ENCODE measurements at regions not wholly inside any gene's neighbourhood (a gene's known extent, or its start where the extent isn't known, plus 50 kb on each side); places are given as distances from the start of the nearest gene placed in this dataset.

- no peaks in the 10 kb centered on the region for H3K27me3 Mint-ChIP-seq
- H3K27ac Mint-ChIP-seq, result no peak overlapping the region
- TF ChIP-seq CTCF (IDR thresholded peaks at IDR 0.05; ENCODE audit: unreplicated experiment), result no peak
- no peak overlapping the region for H3K4me3 Mint-ChIP-seq (ENCODE audit: low read depth)
- no peak for DNase-seq (ENCODE audit: low spot score, unreplicated experiment)
- peaks cover 29% of the 10 kb centered on the region for H3K9me3 Mint-ChIP-seq (ENCODE audit: low read depth)
- H3K36me3 Mint-ChIP-seq (ENCODE audit: insufficient read depth), result no peaks in the 10 kb centered on the region
- H3K4me1 Mint-ChIP-seq (ENCODE audit: low read depth), result no peaks in the 10 kb centered on the region
Measured at GRCh38 chr4:153971899-153972298, 183.0 kb upstream of the SFRP2 start.

- H3K27ac Mint-ChIP-seq, result no peak overlapping the region
- H3K27me3 Mint-ChIP-seq, result no peaks in the 10 kb centered on the region
- H3K4me3 Mint-ChIP-seq (ENCODE audit: low read depth), result no peak overlapping the region
- TF ChIP-seq CTCF (IDR thresholded peaks at IDR 0.05; ENCODE audit: unreplicated experiment), result no peak
- no peak for DNase-seq (ENCODE audit: low spot score, unreplicated experiment)
- H3K9me3 Mint-ChIP-seq (ENCODE audit: low read depth), result peaks cover 14% of the 10 kb centered on the region
- no peaks in the 10 kb centered on the region for H3K36me3 Mint-ChIP-seq (ENCODE audit: insufficient read depth)
- no peaks in the 10 kb centered on the region for H3K4me1 Mint-ChIP-seq (ENCODE audit: low read depth)
Measured at GRCh38 chr4:153970169-153970568, 181.3 kb upstream of the SFRP2 start.

- Mint-ChIP-seq H3K9me3 (ENCODE audit: low read depth) (peaks cover 9% of the 10 kb centered on the region), H3K4me3 (ENCODE audit: low read depth) (no peak overlapping the region), H3K36me3 (ENCODE audit: insufficient read depth) (no peaks in the 10 kb centered on the region), H3K4me1 (ENCODE audit: low read depth) (no peaks in the 10 kb centered on the region), H3K27ac (no peak overlapping the region), H3K27me3 (no peaks in the 10 kb centered on the region)
- TF ChIP-seq CTCF (IDR thresholded peaks at IDR 0.05; ENCODE audit: unreplicated experiment), result no peak
- no peak for DNase-seq (ENCODE audit: low spot score, unreplicated experiment)
Measured at GRCh38 chr4:153969542-153969941, 180.7 kb upstream of the SFRP2 start.

- Mint-ChIP-seq H3K27me3 (no peaks in the 10 kb centered on the region), H3K4me3 (ENCODE audit: low read depth) (no peak overlapping the region), H3K4me1 (ENCODE audit: low read depth) (no peaks in the 10 kb centered on the region), H3K36me3 (ENCODE audit: insufficient read depth) (no peaks in the 10 kb centered on the region), H3K27ac (no peak overlapping the region), H3K9me3 (ENCODE audit: low read depth) (no peaks in the 10 kb centered on the region)
- no peak for DNase-seq (ENCODE audit: low spot score, unreplicated experiment)
- TF ChIP-seq CTCF (IDR thresholded peaks at IDR 0.05; ENCODE audit: unreplicated experiment), result no peak
Measured at GRCh38 chr4:153966641-153967040, 177.8 kb upstream of the SFRP2 start.

GRCh38 chr4:153963216-153963615 is 174.3 kb upstream of the SFRP2 start:
- H3K27me3 Mint-ChIP-seq, result no peaks in the 10 kb centered on the region
- no peak for TF ChIP-seq CTCF (IDR thresholded peaks at IDR 0.05; ENCODE audit: unreplicated experiment)
- H3K36me3 Mint-ChIP-seq (ENCODE audit: insufficient read depth), result no peaks in the 10 kb centered on the region
- no peak overlapping the region for H3K27ac Mint-ChIP-seq
- DNase-seq (ENCODE audit: low spot score, unreplicated experiment), result no peak
- H3K4me1 Mint-ChIP-seq (ENCODE audit: low read depth), result no peaks in the 10 kb centered on the region
- H3K9me3 Mint-ChIP-seq (ENCODE audit: low read depth), result peaks cover 3% of the 10 kb centered on the region
- no peak overlapping the region for H3K4me3 Mint-ChIP-seq (ENCODE audit: low read depth)
